NCI-H146 treated with DMSO at 0.1 percent for 48 hours (cell line): ENCODE measurements at regions not wholly inside any gene's neighbourhood (a gene's known extent, or its start where the extent isn't known, plus 50 kb on each side); places are given as distances from the start of the nearest gene placed in this dataset.

Experiments
- DNase-seq: peaks from one replicate; lab custom pipeline; 2025; ENCODE audit not compliant: unreplicated experiment; lab: John Stamatoyannopoulos, UW

GRCh38 chr2:129762386-129763189 is 216.9 kb upstream of the RAB6C start:
- DNase-seq, result no peak

- DNase-seq, result no peak
These were observed 216.1 kb upstream of the RAB6C start for GRCh38 chr2:129763190-129763846.

GRCh38 chr2:129763966-129764365 is 215.5 kb upstream of the RAB6C start:
- DNase-seq, result no peak

GRCh38 chr2:129764376-129765325 is 214.8 kb upstream of the RAB6C start:
- DNase-seq, result no peak

- DNase-seq, result no peak
These were observed 214.2 kb upstream of the RAB6C start for GRCh38 chr2:129765326-129765677.

GRCh38 chr2:129765678-129766351 is 213.7 kb upstream of the RAB6C start:
- DNase-seq, result no peak

- no peak for DNase-seq
These were observed 213.0 kb upstream of the RAB6C start for GRCh38 chr2:129766374-129766993.

GRCh38 chr2:129767346-129768035 is 212.0 kb upstream of the RAB6C start:
- DNase-seq, result no peak

GRCh38 chr2:129768036-129768386 is 211.5 kb upstream of the RAB6C start:
- no peak for DNase-seq

- no peak for DNase-seq
These were observed 210.8 kb upstream of the RAB6C start for GRCh38 chr2:129768485-129769184.

GRCh38 chr2:129769185-129769991 is 210.1 kb upstream of the RAB6C start:
- no peak for DNase-seq

- DNase-seq, result no peak
These were observed 207.9 kb upstream of the RAB6C start for GRCh38 chr2:129771418-129772189.

- DNase-seq, result no peak
These were observed 207.3 kb upstream of the RAB6C start for GRCh38 chr2:129772190-129772579.

GRCh38 chr2:129775952-129776653 is 203.4 kb upstream of the RAB6C start:
- no peak for DNase-seq

- no peak for DNase-seq
These were observed 202.3 kb upstream of the RAB6C start for GRCh38 chr2:129777146-129777545.

GRCh38 chr2:129777762-129778583 is 201.5 kb upstream of the RAB6C start:
- DNase-seq, result no peak

- DNase-seq, result no peak
These were observed 200.9 kb upstream of the RAB6C start for GRCh38 chr2:129778584-129778877.
